ENCODE measurements at regions not wholly inside any gene's neighbourhood (a gene's known extent, or its start where the extent isn't known, plus 50 kb on each side); places are given as distances from the start of the nearest gene placed in this dataset.

- H3K79me2 ChIP-seq (replicated peaks; ENCODE audit: insufficient read depth): no peaks in the 10 kb centered on the region
- H2AFZ ChIP-seq: no peak overlapping the region
- no peaks in the 10 kb centered on the region for H3K9me2 ChIP-seq (ENCODE audit: insufficient read depth)
- H3K4me1 ChIP-seq (ENCODE audit: insufficient read depth): no peaks in the 10 kb centered on the region
- Mint-ChIP-seq H3K9me3 (peaks cover 26% of the 10 kb centered on the region), H3K4me1 (no peaks in the 10 kb centered on the region), H3K27me3 (ENCODE audit: insufficient read depth, low read depth, poor library complexity) (peaks cover 13% of the 10 kb centered on the region), H3K36me3 (ENCODE audit: low read depth) (no peaks in the 10 kb centered on the region), H3K27ac (no peak overlapping the region), H3K4me3 (no peak overlapping the region)
- H3F3A ChIP-seq (replicated peaks; ENCODE audit: low read depth): no peaks in the 10 kb centered on the region
- no peaks in the 10 kb centered on the region for H3K36me3 ChIP-seq (ENCODE audit: insufficient read depth)
- DNase-seq (ENCODE audit: low spot score) (no peak), ATAC-seq (no peak)
- H3K4me3 ChIP-seq: no peak overlapping the region
- TF ChIP-seq REST (IDR thresholded peaks at IDR 0.05; ENCODE audit: unreplicated experiment) (no peak), CTCF (conservative IDR thresholded peaks at IDR 0.05; ENCODE audit: low read depth in 2 of 2) (no peak), CREB1 (CRISPR knock-in tag; IDR thresholded peaks at IDR 0.05; ENCODE audit: low read depth) (no peak), EZH2phosphoT487 (IDR thresholded peaks at IDR 0.05; ENCODE audit: unreplicated experiment) (no peak), EZH2 (IDR thresholded peaks at IDR 0.05; ENCODE audit: low read depth, unreplicated experiment) (no peak), STAT1 (IDR thresholded peaks at IDR 0.05; ENCODE audit: unreplicated experiment) (no peak), JUNB (IDR thresholded peaks at IDR 0.05; ENCODE audit: unreplicated experiment) (no peak), ZNF114 (CRISPR knock-in tag; IDR thresholded peaks at IDR 0.05) (no peak), POLR2AphosphoS5 (IDR thresholded peaks at IDR 0.05; ENCODE audit: low read depth) (no peak), ZNF462 (CRISPR knock-in tag; IDR thresholded peaks at IDR 0.05) (no peak), NANOG (IDR thresholded peaks at IDR 0.05; ENCODE audit: borderline replicate concordance) (no peak), ZNF331 (CRISPR knock-in tag; IDR thresholded peaks at IDR 0.05; ENCODE audit: low read depth) (no peak)
- TF ChIP-seq, protein P1, sequence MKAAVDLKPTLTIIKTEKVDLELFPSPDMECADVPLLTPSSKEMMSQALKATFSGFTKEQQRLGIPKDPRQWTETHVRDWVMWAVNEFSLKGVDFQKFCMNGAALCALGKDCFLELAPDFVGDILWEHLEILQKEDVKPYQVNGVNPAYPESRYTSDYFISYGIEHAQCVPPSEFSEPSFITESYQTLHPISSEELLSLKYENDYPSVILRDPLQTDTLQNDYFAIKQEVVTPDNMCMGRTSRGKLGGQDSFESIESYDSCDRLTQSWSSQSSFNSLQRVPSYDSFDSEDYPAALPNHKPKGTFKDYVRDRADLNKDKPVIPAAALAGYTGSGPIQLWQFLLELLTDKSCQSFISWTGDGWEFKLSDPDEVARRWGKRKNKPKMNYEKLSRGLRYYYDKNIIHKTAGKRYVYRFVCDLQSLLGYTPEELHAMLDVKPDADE (IDR thresholded peaks at IDR 0.05): no peak
- H3K4me2 ChIP-seq: no peak overlapping the region
- no peak overlapping the region for H3K27ac ChIP-seq (ENCODE audit: low read depth)
- no peaks in the 10 kb centered on the region for H4K20me1 ChIP-seq (replicated peaks; ENCODE audit: insufficient read depth)
- H3K27me3 ChIP-seq (ENCODE audit: insufficient read depth): no peaks in the 10 kb centered on the region
Observed at GRCh38 chr22:48855593-48856307, 971.9 kb downstream of the BRD1 start.

All from GM23338 (cell line).